ENCODE measurements at regions not wholly inside any gene's neighbourhood (a gene's known extent, or its start where the extent isn't known, plus 50 kb on each side); places are given as distances from the start of the nearest gene placed in this dataset.
A peak's percentile ranks its signal among the peaks of the same experiment; 100 is the strongest.

DNA sequence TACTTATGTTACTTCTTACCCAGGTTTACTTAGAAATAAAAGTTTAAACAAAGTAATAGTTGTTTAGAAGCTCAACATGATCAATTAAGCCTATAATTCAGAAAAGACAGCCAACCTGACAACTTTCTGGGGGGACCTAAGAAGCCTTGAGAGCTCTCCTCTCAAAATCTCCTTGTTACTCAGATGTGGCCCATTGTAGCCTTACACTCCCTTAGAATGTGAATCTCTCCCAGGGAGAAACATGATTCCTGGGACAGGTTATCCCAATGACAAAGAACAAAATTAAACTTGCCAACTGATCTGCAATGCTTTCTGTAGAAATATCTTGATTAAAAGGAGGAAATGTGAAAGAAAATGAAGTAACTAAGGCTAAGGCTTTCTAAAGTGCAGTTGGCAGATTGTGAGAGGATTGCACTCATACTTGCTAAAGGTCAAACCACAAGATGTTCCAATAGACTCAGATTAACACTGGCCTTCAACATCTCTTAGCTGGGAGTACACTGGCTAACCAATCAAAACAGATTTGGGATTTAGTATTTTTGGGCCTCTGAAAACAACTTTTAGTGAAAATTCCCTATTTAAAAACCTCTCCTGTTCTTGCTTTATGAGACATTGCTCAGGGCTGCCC is 72.3 kb upstream of the TMX1 start:
- H3K4me3 ChIP-seq, result no peak overlapping the region
- DNase-seq (ENCODE audit: low spot score in 2 of 2), result no peak
- H3K4me1 ChIP-seq, result peaks cover 0 to 3% of the 10 kb centered on the region in 2 donors
- TF ChIP-seq, protein P1, sequence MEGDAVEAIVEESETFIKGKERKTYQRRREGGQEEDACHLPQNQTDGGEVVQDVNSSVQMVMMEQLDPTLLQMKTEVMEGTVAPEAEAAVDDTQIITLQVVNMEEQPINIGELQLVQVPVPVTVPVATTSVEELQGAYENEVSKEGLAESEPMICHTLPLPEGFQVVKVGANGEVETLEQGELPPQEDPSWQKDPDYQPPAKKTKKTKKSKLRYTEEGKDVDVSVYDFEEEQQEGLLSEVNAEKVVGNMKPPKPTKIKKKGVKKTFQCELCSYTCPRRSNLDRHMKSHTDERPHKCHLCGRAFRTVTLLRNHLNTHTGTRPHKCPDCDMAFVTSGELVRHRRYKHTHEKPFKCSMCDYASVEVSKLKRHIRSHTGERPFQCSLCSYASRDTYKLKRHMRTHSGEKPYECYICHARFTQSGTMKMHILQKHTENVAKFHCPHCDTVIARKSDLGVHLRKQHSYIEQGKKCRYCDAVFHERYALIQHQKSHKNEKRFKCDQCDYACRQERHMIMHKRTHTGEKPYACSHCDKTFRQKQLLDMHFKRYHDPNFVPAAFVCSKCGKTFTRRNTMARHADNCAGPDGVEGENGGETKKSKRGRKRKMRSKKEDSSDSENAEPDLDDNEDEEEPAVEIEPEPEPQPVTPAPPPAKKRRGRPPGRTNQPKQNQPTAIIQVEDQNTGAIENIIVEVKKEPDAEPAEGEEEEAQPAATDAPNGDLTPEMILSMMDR (IDR thresholded peaks at IDR 0.05), result no peak
- intact Hi-C loops (cut with DNase I), result no loop called here
- H3K27ac ChIP-seq, result peak overlapping the region in 1 of 2 donors; percentile 55
- H3K9me3 ChIP-seq, result no peaks in the 10 kb centered on the region
- no peaks in the 10 kb centered on the region for H3K36me3 ChIP-seq
- H3K27me3 ChIP-seq, result no peaks in the 10 kb centered on the region

- no peaks in the 10 kb centered on the region for H3K27me3 ChIP-seq
- TF ChIP-seq, protein P1 (IDR thresholded peaks at IDR 0.05), result no peak
- H3K4me1 ChIP-seq, result peaks cover 0 to 3% of the 10 kb centered on the region in 2 donors
- H3K36me3 ChIP-seq, result no peaks in the 10 kb centered on the region
- H3K27ac ChIP-seq, result peak overlapping the region in 1 of 2 donors; percentile 55
- intact Hi-C loops (cut with DNase I), result no loop called here
- no peak for DNase-seq (ENCODE audit: low spot score in 2 of 2)
- H3K9me3 ChIP-seq, result no peaks in the 10 kb centered on the region
- H3K4me3 ChIP-seq, result no peak overlapping the region
These were observed 71.8 kb upstream of the TMX1 start for GRCh38 chr14:51168215-51168613.

- Histone ChIP-seq H3K9me3 (no peaks in the 10 kb centered on the region), H3K36me3 (no peaks in the 10 kb centered on the region), H3K4me3 (no peak overlapping the region), H3K4me1 (no peaks in the 10 kb centered on the region), H3K27me3 (no peaks in the 10 kb centered on the region), H3K27ac (no peak overlapping the region)
- DNase-seq (ENCODE audit: low spot score in 2 of 2), result no peak
- TF ChIP-seq, protein P1 (IDR thresholded peaks at IDR 0.05), result no peak
- intact Hi-C loops (cut with DNase I), result no loop called here
These were observed 66.2 kb upstream of the TMX1 start for GRCh38 chr14:51173863-51174262.

DNA sequence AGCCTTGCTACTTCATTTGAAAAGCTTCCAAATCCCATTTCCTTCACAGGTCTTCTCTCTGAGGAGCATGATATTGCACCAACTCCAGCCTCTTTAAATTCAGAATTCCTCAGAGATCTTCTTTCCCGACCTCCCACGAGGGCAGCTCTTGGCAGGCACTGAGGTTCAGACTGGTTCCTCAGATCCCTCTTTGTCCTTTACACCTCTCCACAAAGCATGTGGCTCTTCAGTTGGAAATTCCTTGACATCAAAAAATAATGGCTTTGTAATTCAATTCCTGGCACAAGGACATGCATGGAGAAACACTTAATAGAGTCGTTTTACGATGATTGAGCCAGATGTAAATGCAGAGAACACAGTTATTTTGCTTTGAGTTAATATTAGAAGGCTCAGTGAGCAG is 63.2 kb upstream of the TMX1 start:
- Histone ChIP-seq H3K27me3 (no peaks in the 10 kb centered on the region), H3K27ac (no peak overlapping the region), H3K9me3 (no peaks in the 10 kb centered on the region), H3K36me3 (no peaks in the 10 kb centered on the region), H3K4me3 (no peak overlapping the region), H3K4me1 (no peaks in the 10 kb centered on the region)
- intact Hi-C loops (cut with DNase I), result no loop called here
- TF ChIP-seq, protein P1 (IDR thresholded peaks at IDR 0.05), result no peak
- no peak for DNase-seq (ENCODE audit: low spot score in 2 of 2)

DNA sequence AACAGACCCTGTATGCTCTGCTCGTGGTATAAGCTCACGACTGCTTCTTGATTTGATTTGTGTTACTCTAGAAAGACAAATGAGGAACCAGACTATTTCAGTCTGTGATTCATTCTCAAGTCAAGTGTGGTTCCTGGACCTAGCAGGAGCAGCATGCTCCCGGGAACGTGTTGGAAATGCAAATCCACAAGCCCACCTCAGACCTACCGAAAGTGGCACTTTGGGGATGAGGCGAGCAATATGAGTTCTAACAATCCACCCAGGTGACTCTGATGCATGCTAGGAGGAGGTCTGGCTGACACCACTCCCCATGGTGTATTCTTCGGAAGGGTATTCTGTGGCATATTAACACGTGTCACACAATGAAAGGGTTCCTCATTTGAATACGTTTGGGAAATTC is 59.5 kb upstream of the TMX1 start:
- Histone ChIP-seq H3K36me3 (no peaks in the 10 kb centered on the region), H3K9me3 (no peaks in the 10 kb centered on the region), H3K4me1 (no peaks in the 10 kb centered on the region), H3K4me3 (no peak overlapping the region), H3K27ac (no peak overlapping the region), H3K27me3 (no peaks in the 10 kb centered on the region)
- intact Hi-C loops (cut with DNase I), result no loop called here
- DNase-seq (ENCODE audit: low spot score in 2 of 2), result no peak
- TF ChIP-seq, protein P1 (IDR thresholded peaks at IDR 0.05), result no peak

DNA sequence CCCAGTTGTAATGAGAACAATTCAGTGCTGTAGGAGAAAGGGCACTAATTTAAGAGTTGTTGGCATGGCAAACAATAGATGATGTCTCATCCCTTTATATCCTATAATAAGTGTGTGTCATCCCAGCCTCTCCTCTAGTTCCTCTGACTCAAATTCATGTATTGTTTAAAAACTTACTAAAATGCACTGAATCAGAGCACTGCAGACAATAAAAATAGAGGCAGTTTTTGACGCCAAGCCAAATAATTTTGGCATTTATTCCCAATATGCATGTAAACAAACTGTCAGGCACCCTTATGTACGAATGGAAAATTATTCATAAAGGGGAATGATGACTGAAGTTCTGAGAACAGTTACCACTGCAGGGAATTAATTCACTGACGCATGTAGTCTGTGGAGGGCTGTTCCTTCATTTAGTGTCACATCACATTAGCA is 57.9 kb upstream of the TMX1 start:
- intact Hi-C loops (cut with DNase I), result no loop called here

More for the DNA sequence above, 57.9 kb upstream of the TMX1 start:
- H3K9me3 ChIP-seq, result no peaks in the 10 kb centered on the region
- TF ChIP-seq, protein P1 (IDR thresholded peaks at IDR 0.05), result no peak
- no peak overlapping the region for H3K27ac ChIP-seq
- DNase-seq (ENCODE audit: low spot score in 2 of 2), result no peak
- H3K4me3 ChIP-seq, result no peak overlapping the region
- H3K27me3 ChIP-seq, result no peaks in the 10 kb centered on the region
- no peaks in the 10 kb centered on the region for H3K4me1 ChIP-seq
- no peaks in the 10 kb centered on the region for H3K36me3 ChIP-seq
